Sciatic nerve (tissue), 2 donors: ENCODE measurements at regions not wholly inside any gene's neighbourhood (a gene's known extent, or its start where the extent isn't known, plus 50 kb on each side); places are given as distances from the start of the nearest gene placed in this dataset.
"Not testable (repeated sequence)": the region's sequence is repeated elsewhere in the genome, so short reads cannot be mapped to it uniquely, and the experiment has no call there.

Source experiments
- ATAC-seq: fragments of 200-7000 bp; cut with Tn5 transposase; one replicate; pipeline ENCODE4 v1.9.1; 2020; ENCODE audit warnings: mild to moderate bottlenecking, moderate library complexity
- DNase-seq: peaks from one replicate; pipeline ENCODE4 v3.0.0-alpha.2; 2020; ENCODE audit warnings: low spot score
- intact Hi-C: fragments of 100-400 bp; cut with DNase I; formaldehyde crosslinking; loops from one replicate; pipeline ENCODE4 v1.14.2; 2022
- donor health status: DM: no; HTN: no; CAD: no.
- donor health status: DM: no; HTN: no; CAD: no.

DNA sequence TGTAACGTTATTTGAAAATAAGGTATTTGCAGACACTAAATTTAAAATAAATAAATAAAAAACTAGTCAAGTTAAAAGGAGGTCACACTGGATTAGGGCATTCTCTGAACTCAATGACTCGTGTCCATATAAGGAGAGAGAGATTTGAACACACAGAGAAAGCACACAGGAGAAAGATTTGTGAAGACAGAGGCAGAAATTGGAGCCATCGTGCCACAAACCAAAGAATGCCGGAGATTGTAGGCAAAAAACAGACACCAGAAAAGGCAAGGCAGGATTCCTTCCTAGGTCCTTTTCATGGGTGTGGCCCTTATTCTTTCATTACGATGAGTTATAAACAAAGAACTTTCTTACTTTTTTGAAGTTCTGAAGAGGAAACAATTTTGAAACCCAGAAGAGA is 981.5 kb downstream of the DCDC2C start:
- intact Hi-C loops, result no loop called here
- DNase-seq (no peak), ATAC-seq (no peak)

- DNase-seq, result no peak
- ATAC-seq, result no peak
These were observed 987.5 kb downstream of the DCDC2C start for GRCh38 chr2:4690913-4691312.

DNA sequence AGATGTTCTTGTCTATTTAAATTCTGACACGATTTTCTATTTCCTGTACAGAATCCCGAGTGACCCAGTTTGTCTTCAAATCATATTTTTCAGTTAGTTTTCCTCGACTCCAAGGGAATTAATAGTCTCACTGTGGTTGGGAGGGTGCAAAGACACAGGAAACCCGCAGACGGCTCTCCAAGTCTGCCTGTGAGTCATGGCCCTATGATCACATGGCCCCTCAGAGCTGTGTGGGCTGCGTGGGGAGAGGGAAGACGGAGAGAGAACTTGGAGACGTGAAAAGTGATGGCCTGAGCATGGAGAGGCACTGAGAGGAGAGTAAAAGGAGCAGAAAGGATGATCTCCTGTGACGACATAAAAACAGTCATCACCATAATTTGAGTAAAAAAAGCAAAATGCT is 989.9 kb downstream of the DCDC2C start:
- ATAC-seq (peak; percentile 69), DNase-seq (no peak)
- intact Hi-C loops, result no loop called here

More at GRCh38 chr2:4690913-4691312, 987.5 kb downstream of the DCDC2C start:
- intact Hi-C loops, result no loop called here

- intact Hi-C loops, result no loop called here
- ATAC-seq (no peak), DNase-seq (no peak)
These were observed 992.0 kb downstream of the DCDC2C start for GRCh38 chr2:4695281-4695861.

DNA sequence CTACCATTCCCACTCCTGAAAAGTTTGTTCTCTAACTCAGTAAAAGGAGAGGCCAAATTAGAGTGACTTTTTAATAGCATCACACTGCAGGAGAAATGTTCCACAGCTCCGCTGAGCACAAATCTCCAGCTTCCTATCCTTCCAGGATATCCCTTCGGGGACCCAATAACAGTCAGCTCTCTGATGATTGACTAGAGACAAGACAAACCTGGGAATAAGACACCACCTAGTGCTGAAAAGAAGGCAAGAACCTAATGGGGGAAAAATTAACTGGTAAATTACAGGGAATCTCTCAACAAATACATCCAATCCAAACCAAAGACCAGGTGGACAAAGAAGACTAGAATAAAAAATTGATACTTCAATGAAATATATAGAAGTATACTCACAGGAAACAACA is 977.1 kb upstream of the SOX11 start:
- ATAC-seq, result no peak
- intact Hi-C loops, result no loop called here

DNA sequence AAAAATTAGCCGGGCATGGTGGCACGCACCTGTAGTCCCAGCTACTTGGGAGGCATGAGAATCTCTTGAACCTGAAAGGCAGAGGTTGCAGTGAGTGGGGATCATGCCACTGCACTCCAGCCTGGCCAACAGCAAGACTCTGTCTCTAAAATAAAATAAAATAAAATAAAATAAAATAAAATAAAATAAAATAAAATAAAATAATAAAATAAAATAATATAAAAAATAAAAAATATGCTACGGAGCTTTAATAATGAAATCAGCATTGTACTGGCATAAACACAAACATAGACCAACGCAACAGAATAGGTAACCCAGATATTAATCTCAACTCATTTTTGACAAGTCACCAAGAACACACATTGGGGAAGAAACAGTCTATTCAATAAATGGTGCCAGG is 973.4 kb upstream of the SOX11 start:
- intact Hi-C loops, result no loop called here
- DNase-seq (no peak), ATAC-seq (no peak)

More for the DNA sequence above, 977.1 kb upstream of the SOX11 start:
- DNase-seq, result no peak

GRCh38 chr2:4725618-4726017 is 966.6 kb upstream of the SOX11 start:
- intact Hi-C loops, result no loop called here
- DNase-seq, result no peak
- ATAC-seq, result no peak

GRCh38 chr2:4732560-4732959 is 959.6 kb upstream of the SOX11 start:
- ATAC-seq (no peak), DNase-seq (no peak)
- intact Hi-C loops, result no loop called here

GRCh38 chr2:4745056-4745991 is 946.9 kb upstream of the SOX11 start:
- intact Hi-C loops, result no loop called here
- ATAC-seq, result peak; percentile 38
- no peak for DNase-seq

DNA sequence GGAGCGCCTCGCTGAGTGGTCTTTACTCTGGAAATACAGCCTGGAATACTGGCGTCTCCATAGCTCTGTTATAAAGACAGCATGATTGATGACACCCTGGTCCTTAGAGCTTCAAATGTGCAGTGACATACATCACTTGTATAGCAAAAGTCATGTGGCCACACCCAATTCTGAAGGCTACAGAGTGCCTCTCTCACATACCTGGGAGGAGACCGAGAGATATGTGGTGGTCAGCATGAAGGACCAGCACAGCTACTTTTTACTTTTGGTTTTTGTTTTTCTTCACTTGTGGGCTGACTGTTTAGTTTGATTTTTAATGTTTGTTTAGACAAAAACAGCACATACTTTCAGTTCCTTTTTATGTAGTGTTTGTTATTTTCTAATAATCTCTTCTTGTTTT is 938.5 kb upstream of the SOX11 start:
- intact Hi-C loops, result no loop called here
- DNase-seq, result no peak
- no peak for ATAC-seq

GRCh38 chr2:4762951-4763376 is 929.2 kb upstream of the SOX11 start:
- ATAC-seq (no peak), DNase-seq (no peak)
- intact Hi-C loops, result no loop called here

- intact Hi-C loops, result no loop called here
- ATAC-seq (no peak), DNase-seq (no peak)
These were observed 926.2 kb upstream of the SOX11 start for GRCh38 chr2:4765787-4766530.

GRCh38 chr2:4775668-4776067 is 916.5 kb upstream of the SOX11 start:
- DNase-seq (no peak), ATAC-seq (no peak)
- intact Hi-C loops, result no loop called here

- DNase-seq (no peak), ATAC-seq (no peak)
- intact Hi-C loops, result no loop called here
These were observed 911.5 kb upstream of the SOX11 start for GRCh38 chr2:4780679-4781078.

DNA sequence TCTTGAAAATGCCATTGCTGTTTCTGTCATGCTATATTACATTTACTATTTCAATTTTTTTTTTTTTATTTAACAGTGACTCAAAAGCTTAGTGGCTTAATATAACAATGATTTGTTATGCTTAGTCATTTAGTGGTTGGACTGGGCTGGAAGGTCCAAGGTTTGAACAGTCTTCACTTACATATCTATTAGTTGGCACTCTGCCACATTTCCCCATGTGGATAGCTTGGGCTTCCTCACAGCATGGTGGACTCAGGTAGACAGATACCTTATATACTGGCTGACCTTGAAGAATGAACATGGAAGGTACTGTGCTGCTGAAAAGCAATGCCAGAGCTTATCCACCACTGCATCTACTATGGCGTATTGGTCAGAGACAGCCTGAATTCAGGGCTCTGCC is 909.5 kb upstream of the SOX11 start:
- ATAC-seq (no peak), DNase-seq (no peak)
- intact Hi-C loops, result no loop called here

GRCh38 chr2:4791488-4791887 is 900.7 kb upstream of the SOX11 start:
- ATAC-seq, result no peak
- intact Hi-C loops, result no loop called here
- DNase-seq, result no peak

DNA sequence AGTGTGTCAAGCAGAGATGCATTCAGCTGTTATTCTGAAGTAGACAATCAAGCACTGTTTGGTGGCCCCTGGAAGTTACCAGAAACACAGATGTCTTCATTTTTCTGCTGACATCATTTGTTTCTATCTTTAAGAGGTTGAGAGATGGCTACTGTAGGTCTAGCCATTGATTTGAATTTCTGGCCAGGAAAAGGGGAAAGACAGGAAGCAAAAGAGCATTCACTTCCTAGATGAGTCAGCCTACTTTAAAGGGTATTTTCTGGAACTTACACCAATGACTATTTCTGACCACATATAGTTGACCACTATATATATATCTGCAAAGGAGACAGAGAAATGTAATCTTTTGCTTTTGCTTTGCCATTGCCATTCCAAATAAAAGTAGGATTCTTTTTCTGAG is 900.1 kb upstream of the SOX11 start:
- ATAC-seq (no peak), DNase-seq (no peak)
- intact Hi-C loops, result no loop called here

DNA sequence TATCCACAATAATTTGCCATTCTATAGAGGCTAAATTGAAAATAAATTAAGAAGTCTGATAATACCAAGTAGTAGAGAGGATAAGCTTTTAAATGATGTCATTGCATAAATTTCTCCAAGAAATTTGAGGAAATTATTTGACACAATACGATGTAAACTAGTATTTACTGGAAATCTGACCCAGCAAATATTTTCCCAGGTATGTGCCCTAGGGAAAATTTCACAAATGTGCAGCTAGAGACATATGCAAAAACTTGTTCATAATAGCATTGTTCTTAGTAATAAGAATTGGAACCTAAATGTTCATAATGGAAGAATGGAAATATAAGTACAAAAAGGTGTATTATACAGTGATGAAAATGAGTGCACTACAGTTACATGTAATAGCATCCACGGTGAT is 888.8 kb upstream of the SOX11 start:
- ATAC-seq (no peak), DNase-seq (no peak)
- intact Hi-C loops, result no loop called here

DNA sequence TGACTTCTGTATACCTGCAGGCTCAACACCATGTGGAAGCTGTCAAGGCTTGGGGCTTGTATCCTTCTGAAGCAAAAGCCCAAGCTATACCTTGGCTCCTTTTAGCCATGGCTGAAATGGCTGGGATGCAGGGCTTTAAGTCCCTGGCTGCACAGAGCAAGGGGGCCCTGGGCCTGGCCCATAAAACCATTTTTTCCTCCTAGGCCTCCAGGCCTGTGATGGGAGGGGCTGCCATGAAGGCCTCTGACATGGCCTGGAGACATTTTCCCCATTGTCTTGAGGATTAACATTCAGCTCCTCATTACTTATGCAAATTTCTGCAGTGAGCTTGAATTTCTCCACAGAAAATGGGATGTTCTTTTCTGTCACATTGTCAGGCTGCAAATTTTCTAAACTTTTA is 878.0 kb upstream of the SOX11 start:
- intact Hi-C loops, ATAC-seq, DNase-seq: not testable (repeated sequence)

- no peak for ATAC-seq
- no peak for DNase-seq
- intact Hi-C loops, result no loop called here
These were observed 864.3 kb upstream of the SOX11 start for GRCh38 chr2:4827836-4828235.
